Neuronal stem cell (in vitro differentiated cells): ENCODE measurements at regions not wholly inside any gene's neighbourhood (a gene's known extent, or its start where the extent isn't known, plus 50 kb on each side); places are given as distances from the start of the nearest gene placed in this dataset.
A peak's percentile ranks its signal among the peaks of the same experiment; 100 is the strongest.

ENCODE experiments used
- DNase-seq: peaks from one replicate; pipeline ENCODE4 v3.0.0-alpha.2; 2013; ENCODE audit warnings: low spot score
- H2AFZ ChIP-seq: one replicate; pipeline ENCODE4 v1.6.1; 2013; ENCODE audit warnings: mild to moderate bottlenecking, low read length, inconsistent platforms
- H2AK5ac ChIP-seq: 2 replicates; pipeline ENCODE4 v1.6.1; 2013; ENCODE audit warnings: low read depth, mild to moderate bottlenecking, inconsistent platforms, low read length, moderate library complexity, mixed read lengths
- H2BK120ac ChIP-seq: 2 replicates; pipeline ENCODE4 v1.6.1; 2013; ENCODE audit warnings: low read depth, mild to moderate bottlenecking, inconsistent platforms, low read length, moderate library complexity, mixed read lengths
- H2BK12ac ChIP-seq: one replicate; pipeline ENCODE4 v1.6.1; 2013; ENCODE audit warnings: low read length, inconsistent platforms
- H2BK15ac ChIP-seq: 2 replicates; pipeline ENCODE4 v1.6.1; 2013; ENCODE audit warnings: mild to moderate bottlenecking, low read length, inconsistent platforms, mixed read lengths
- H2BK5ac ChIP-seq: one replicate; pipeline ENCODE4 v1.6.1; 2013; ENCODE audit warnings: inconsistent platforms, mild to moderate bottlenecking, low read length, moderate library complexity
- H3K14ac ChIP-seq: one replicate; pipeline ENCODE4 v1.6.1; 2013; ENCODE audit warnings: low read length, inconsistent platforms
- H3K18ac ChIP-seq: 2 replicates; pipeline ENCODE4 v1.6.1; 2013; ENCODE audit warnings: low read length, inconsistent platforms
- H3K23ac ChIP-seq: 2 replicates; pipeline ENCODE4 v1.6.1; 2013; ENCODE audit warnings: low read depth, mild to moderate bottlenecking, mixed read lengths, low read length, inconsistent platforms; ENCODE audit not compliant: poor library complexity
- H3K27ac ChIP-seq: replicated peaks from 3 replicates; pipeline ENCODE4 v1.5.1; 2013; ENCODE audit warnings: low read length, inconsistent platforms
- H3K27me3 ChIP-seq, 3 experiments: 2 replicates each; pipeline ENCODE4 v1.6.1; 2013; ENCODE audit warnings: low read length in 3 of 3, mild to moderate bottlenecking in 2 of 3, inconsistent platforms in 1 of 3, low read depth in 1 of 3, mixed read lengths in 1 of 3, moderate library complexity in 1 of 3; ENCODE audit not compliant: control insufficient read depth in 3 of 3, insufficient read depth in 3 of 3
- H3K36me3 ChIP-seq, 2 donors: replicated peaks in 1 of 2; 2 replicates each; pipeline ENCODE4 v1.6.1; 2013; ENCODE audit warnings: low read length in 2 of 2; ENCODE audit not compliant: control insufficient read depth in 2 of 2, insufficient read depth in 2 of 2
- H3K4ac ChIP-seq: 2 replicates; pipeline ENCODE4 v1.6.1; 2013; ENCODE audit warnings: inconsistent platforms, mild to moderate bottlenecking, low read length, moderate library complexity
- H3K4me1 ChIP-seq, 2 donors: 1 replicate in 1 of 2; 2 replicates in 1 of 2; pipeline ENCODE4 v1.6.1; 2013; ENCODE audit warnings: low read length in 2 of 2, low read depth in 1 of 2; ENCODE audit not compliant: control insufficient read depth in 2 of 2, insufficient read depth in 1 of 2
- H3K4me2 ChIP-seq: one replicate; pipeline ENCODE4 v1.6.1; 2013; ENCODE audit warnings: mild to moderate bottlenecking, low read length, inconsistent platforms; ENCODE audit not compliant: insufficient read depth, poor library complexity, severe bottlenecking
- H3K4me3 ChIP-seq, 2 donors: 2 replicates each; pipeline ENCODE4 v1.5.1; 2013; ENCODE audit warnings: low read length in 2 of 2, mild to moderate bottlenecking in 2 of 2, inconsistent platforms in 1 of 2, moderate library complexity in 1 of 2
- H3K79me1 ChIP-seq: one replicate; pipeline ENCODE4 v1.6.1; 2013; ENCODE audit warnings: low read depth, mild to moderate bottlenecking, inconsistent platforms, low read length, moderate library complexity
- H3K9ac ChIP-seq: one replicate; pipeline ENCODE4 v1.6.1; 2013; ENCODE audit warnings: mild to moderate bottlenecking, low read depth, low read length, inconsistent platforms; ENCODE audit not compliant: poor library complexity
- H3K9me3 ChIP-seq, 2 donors: replicated peaks in 1 of 2; 2 replicates each; pipeline versions ENCODE3 to v1.6.1; 2013; ENCODE audit warnings: low read length in 2 of 2, mild to moderate bottlenecking in 2 of 2, inconsistent platforms in 1 of 2, low read depth in 1 of 2, mixed read lengths in 1 of 2, moderate library complexity in 1 of 2; ENCODE audit not compliant: control insufficient read depth in 2 of 2, insufficient read depth in 1 of 2
- H4K8ac ChIP-seq: one replicate; pipeline ENCODE4 v1.6.1; 2013; ENCODE audit warnings: low read depth, mild to moderate bottlenecking, inconsistent platforms, low read length, moderate library complexity
- H4K91ac ChIP-seq: one replicate; pipeline ENCODE4 v1.6.1; 2013; ENCODE audit warnings: low read length, low read depth, mild to moderate bottlenecking, inconsistent platforms; ENCODE audit not compliant: poor library complexity
- WGBS, 2 donors: extraction: QIAGEN DNeasy Blood & Tissue Kit; methylation state at CpG; one replicate each; pipeline ENCODE4 v1.1.7; 2013; ENCODE audit warnings: missing lambda C conversion rate in 2 of 2, mixed read lengths in 1 of 2; ENCODE audit not compliant: insufficient read length in 2 of 2, insufficient replicate concordance in 1 of 2; ENCODE audit errors: extremely low coverage in 2 of 2; 5-methylcytosine and 5-hydroxymethylcytosine counted together

- no peak overlapping the region for H2BK120ac ChIP-seq
- no peak overlapping the region for H3K23ac ChIP-seq
- no peak overlapping the region for H4K8ac ChIP-seq
- no peak overlapping the region for H3K18ac ChIP-seq
- H3K36me3 ChIP-seq = no peaks in the 10 kb centered on the region
- H3K9me3 ChIP-seq = no peaks in the 10 kb centered on the region
- no peak overlapping the region for H3K4me2 ChIP-seq
- no peaks in the 10 kb centered on the region for H3K79me1 ChIP-seq
- H2BK12ac ChIP-seq = no peak overlapping the region
- no peaks in the 10 kb centered on the region for H3K27me3 ChIP-seq
- no CpG with 5 or more reads among the region's 5 CpGs for WGBS, 2 donors
- no peak overlapping the region for H3K14ac ChIP-seq
- no peak overlapping the region for H3K4me3 ChIP-seq
- no peak for DNase-seq
- H3K4me1 ChIP-seq = peaks cover 4 to 14% of the 10 kb centered on the region in 2 donors
- H4K91ac ChIP-seq = no peak overlapping the region
- H2BK15ac ChIP-seq = no peak overlapping the region
- H3K4ac ChIP-seq = no peak overlapping the region
- no peak overlapping the region for H3K9ac ChIP-seq
- no peak overlapping the region for H2AK5ac ChIP-seq
- no peak overlapping the region for H2AFZ ChIP-seq
- H2BK5ac ChIP-seq = no peak overlapping the region
- H3K27ac ChIP-seq = no peak overlapping the region
These were observed 58.9 kb upstream of the PAX6 start for GRCh38 chr11:31869986-31870385.

DNA sequence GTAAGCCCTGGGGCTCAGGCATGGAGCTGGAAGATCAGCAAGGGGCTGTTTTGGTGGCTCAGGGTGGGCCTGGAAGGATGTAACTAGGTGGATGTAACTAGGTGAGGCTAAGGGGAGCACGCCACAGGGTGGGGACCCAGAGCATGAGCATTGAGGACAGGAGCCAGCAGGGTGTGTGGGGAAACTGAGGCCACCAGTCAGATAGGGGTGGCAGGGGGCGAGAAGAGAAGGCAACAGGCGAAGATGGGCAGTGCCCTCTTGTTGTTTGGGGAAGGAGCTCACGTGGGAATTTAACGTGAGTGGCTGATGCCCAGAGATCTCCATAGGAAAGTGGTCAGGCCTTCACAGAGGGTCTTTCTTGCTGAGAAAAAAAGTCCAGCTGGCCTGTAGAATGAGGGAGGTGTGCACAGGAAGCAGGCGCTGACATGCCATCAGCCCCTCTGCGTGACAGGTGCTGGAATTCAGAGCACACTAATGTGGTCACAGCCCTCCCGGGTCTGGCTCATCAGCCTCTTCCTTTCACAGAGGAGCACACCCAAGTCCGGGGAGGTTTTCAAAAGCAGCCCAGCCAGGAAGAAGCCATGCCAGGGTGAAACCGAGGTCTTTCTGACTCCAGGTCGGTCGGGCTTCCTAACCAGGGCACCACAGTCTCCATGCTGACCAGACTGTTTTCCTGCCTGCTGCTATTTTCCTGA, 54.6 kb upstream of the PAX6 start:
- Histone ChIP-seq H3K23ac (no peak overlapping the region), H3K36me3 (no peaks in the 10 kb centered on the region), H2BK120ac (no peak overlapping the region), H3K27ac (no peak overlapping the region), H3K9ac (peak overlapping the region; percentile 21), H3K27me3 (no peaks in the 10 kb centered on the region), H3K4ac (no peak overlapping the region), H2BK12ac (no peak overlapping the region), H2BK15ac (peak overlapping the region; percentile 50), H4K8ac (no peak overlapping the region), H3K4me1 (peaks cover 4 to 5% of the 10 kb centered on the region in 2 donors), H4K91ac (no peak overlapping the region), H3K79me1 (no peaks in the 10 kb centered on the region), H3K4me2 (no peak overlapping the region), H2AK5ac (peak overlapping the region; percentile 20), H3K4me3 (no peak overlapping the region), H2AFZ (no peak overlapping the region), H3K14ac (no peak overlapping the region), H3K18ac (no peak overlapping the region), H3K9me3 (peaks cover 0 to 7% of the 10 kb centered on the region in 2 donors), H2BK5ac (no peak overlapping the region)
- WGBS, 2 donors = no CpG with 5 or more reads among the region's 12 CpGs
- DNase-seq = no peak

DNA sequence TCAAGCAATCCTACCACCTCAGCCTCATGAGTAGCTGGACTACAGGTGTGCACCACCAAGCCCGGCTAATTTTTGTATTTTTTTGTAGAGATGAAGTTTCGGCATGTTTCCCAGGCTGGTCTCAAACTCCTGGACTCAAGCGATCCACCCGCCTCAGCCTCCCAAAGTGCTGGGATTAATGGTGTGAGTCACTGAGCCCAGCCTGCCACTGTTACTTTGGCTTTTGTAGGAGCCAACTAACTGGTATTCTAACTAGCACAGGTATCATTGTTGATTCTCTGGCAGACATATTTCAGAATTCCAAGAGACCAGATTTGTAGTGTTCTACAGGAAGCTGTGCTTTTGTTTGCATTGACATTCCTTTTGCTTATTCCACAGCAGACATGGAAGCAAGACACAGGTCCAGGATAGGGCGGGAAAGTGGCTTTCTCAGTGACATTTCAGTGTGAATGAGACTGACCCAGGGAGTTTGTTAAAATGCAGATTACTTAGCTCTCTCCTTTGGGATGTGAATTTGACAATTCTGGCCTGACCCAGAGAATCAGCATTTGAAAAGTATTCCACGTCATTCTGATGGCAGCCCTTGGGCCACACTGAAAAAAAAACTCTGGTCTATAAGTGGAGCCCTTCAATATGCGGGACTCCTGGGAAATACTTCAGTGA, 52.2 kb upstream of the PAX6 start:
- Histone ChIP-seq H2BK12ac (no peak overlapping the region), H4K8ac (no peak overlapping the region), H3K9ac (no peak overlapping the region), H3K4me3 (no peak overlapping the region), H2BK15ac (no peak overlapping the region), H2BK5ac (no peak overlapping the region), H2AK5ac (no peak overlapping the region), H3K4me1 (peaks cover 2% of the 10 kb centered on the region in 2 donors), H3K18ac (no peak overlapping the region), H3K27me3 (peaks cover 0 to under 1% (median 0%) of the 10 kb centered on the region in 3 experiments), H3K4me2 (no peak overlapping the region), H3K27ac (no peak overlapping the region), H3K23ac (no peak overlapping the region), H3K9me3 (peaks cover 0 to 7% of the 10 kb centered on the region in 2 donors), H2BK120ac (no peak overlapping the region), H2AFZ (peak overlapping the region; percentile 0), H4K91ac (no peak overlapping the region), H3K4ac (no peak overlapping the region), H3K79me1 (no peaks in the 10 kb centered on the region), H3K36me3 (no peaks in the 10 kb centered on the region), H3K14ac (no peak overlapping the region)
- no peak for DNase-seq
- no CpG with 5 or more reads among the region's 7 CpGs for WGBS, 2 donors

DNA sequence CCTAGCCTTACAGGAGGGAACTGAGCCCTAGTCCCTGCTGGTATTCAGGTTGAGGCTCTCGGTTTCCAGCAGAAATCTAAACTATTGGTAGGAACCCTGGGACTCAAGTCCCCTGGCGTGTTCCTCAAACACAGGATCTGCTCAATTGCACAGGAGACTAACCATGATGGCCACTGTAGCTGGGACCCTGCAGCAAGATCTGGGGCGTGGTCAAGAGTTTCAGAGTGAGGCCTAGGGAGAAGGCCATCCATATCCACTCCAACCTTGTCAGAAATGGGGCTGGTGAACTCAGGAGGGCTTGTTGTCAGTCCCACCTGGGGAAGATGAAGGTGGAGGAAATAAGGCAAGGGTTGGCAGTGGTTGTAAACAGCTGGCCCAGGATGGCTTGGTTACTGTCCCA, 49.9 kb upstream of the PAX6 start:
- peak overlapping the region; percentile 7 for H3K18ac ChIP-seq
- peak overlapping the region; percentile 21 for H3K9ac ChIP-seq
- no peak overlapping the region for H3K4ac ChIP-seq
- no peak overlapping the region for H3K14ac ChIP-seq
- no peak for DNase-seq
- H2AK5ac ChIP-seq = no peak overlapping the region
- no peaks in the 10 kb centered on the region for H3K79me1 ChIP-seq
- no peak overlapping the region for H2BK12ac ChIP-seq
- no peak overlapping the region for H3K4me3 ChIP-seq
- no peak overlapping the region for H2BK15ac ChIP-seq
- peaks cover 0 to 5% (median 0%) of the 10 kb centered on the region in 3 experiments for H3K27me3 ChIP-seq
- H2BK5ac ChIP-seq = no peak overlapping the region
- H3K23ac ChIP-seq = peak overlapping the region; percentile 51
- no CpG with 5 or more reads among the region's 3 CpGs for WGBS, 2 donors
- no peak overlapping the region for H4K91ac ChIP-seq
- no peak overlapping the region for H2BK120ac ChIP-seq
- peaks cover 2% of the 10 kb centered on the region in 2 donors for H3K4me1 ChIP-seq
- no peak overlapping the region for H2AFZ ChIP-seq
- H3K27ac ChIP-seq = no peak overlapping the region
- H3K4me2 ChIP-seq = no peak overlapping the region
- H4K8ac ChIP-seq = no peak overlapping the region
- peaks cover 0 to 7% of the 10 kb centered on the region in 2 donors for H3K9me3 ChIP-seq
- H3K36me3 ChIP-seq = no peaks in the 10 kb centered on the region
